ENCODE measurements at regions not wholly inside any gene's neighbourhood (a gene's known extent, or its start where the extent isn't known, plus 50 kb on each side); places are given as distances from the start of the nearest gene placed in this dataset.

DNA sequence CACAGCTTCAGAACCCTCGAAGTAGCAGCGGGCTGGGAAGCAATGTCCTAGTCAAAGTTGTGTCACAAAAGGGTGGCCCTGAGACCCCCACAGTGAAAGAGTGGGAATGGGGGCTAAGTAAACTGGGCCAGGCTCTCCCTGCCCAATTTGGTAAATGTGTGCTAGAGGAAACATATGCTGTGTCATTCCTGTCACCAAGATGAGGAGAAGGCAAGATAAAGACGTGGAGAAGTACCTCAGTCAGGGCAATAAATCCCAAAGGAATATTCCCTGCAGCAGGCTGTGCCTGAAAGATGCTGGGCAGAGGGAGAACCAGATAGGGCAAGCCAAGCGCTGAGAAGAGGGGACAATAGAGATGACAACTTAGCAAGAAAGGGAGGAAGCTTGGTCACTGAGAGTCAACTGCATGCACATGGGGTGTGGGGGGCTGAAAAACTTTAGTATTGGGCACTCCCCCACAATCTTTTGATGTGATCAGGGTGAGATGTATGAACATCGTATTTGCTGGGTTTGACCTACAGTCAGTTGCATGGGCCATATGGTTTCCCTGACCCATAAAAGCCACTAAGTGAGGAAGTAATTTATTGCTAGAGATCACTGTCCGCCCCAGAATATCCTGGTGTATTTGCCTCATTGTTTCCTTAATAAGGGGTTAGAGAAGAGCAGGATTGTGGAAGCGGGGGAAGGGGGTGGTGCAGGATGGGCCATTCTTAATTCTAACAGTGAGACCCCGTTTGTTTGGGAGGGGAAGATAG is 49.9 kb upstream of the CXCR4 start:
- DNase-seq: no peak

Measured in GDM1 (cell line).